Cardiac septum (tissue), 1 donor: ENCODE measurements at regions not wholly inside any gene's neighbourhood (a gene's known extent, or its start where the extent isn't known, plus 50 kb on each side); places are given as distances from the start of the nearest gene placed in this dataset.

ENCODE experiments used
- DNase-seq: peaks from one replicate; pipeline ENCODE4 v3.0.0-alpha.2; 2020; ENCODE audit warnings: low spot score
- intact Hi-C: fragments of 100-400 bp; cut with DNase I; formaldehyde crosslinking; loops from one replicate; pipeline ENCODE4 v1.14.0; 2022
- donor health status: DM: no; HTN: no; CAD: no.

DNA sequence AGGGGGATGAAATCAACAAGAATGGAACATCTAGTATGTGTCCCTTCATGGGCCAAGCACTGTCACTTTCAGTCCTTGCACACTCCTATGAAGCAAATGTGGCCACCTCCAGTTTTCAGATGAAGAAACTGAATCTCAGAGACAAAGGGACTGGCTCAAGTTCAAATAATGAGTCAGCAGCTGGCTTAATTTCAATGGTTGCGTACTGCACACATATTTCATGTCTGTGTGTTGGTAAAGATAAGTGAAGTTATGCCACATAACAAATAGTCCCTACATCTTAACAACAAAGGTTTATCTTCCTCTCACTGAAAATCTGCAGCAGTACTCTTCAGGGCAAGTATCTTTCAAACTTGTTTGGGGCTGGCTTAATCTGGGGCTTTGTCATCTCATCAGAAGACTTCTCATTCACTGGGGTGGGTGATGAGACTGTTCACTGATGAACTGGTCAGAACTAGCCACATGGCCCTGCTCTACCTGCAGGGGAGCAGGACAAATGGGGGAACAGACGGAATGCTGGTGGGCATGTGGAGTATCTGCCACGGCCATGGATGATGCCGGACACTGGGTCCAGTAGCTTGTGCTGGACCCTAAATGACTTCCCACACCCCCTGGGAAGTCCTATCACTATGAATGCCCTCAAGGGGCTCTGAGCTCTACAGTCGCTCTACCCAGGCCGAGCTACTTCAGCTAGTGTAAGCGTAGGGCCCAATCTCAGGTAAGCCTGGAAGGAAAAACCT, 263.2 kb downstream of the CYP26B1 start:
- DNase-seq = peak; percentile 17

DNA sequence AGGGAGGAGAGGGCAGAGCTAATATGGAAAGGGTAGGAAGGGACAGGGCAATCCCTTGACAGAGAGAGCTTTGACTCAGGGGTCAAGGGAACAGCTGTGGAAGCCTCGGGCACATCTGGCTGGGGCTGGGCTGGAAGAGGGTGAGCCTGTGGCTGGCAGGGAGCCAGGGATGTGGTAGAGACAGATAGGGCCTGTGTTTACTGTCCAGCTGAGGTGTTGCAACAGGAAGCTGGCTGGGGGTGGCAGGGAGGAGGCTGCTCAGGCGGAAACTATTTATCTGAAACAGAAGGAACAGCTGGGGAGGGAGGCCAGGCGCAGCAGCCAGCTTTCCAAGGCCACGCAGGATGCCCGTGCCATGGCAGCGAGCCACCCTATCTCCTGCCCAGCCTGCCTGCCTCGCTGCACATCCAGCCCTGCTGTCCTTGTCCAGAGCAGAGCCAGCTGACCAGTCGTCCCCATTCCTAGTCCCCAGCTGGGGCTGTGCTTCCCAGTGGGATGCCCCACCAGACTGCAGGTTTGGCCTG, 264.7 kb downstream of the CYP26B1 start:
- intact Hi-C loops = loop anchor here (2.0 to 5.0 kb wide), 4 partner anchors 51 to 266 kb away; no protein-coding TSS in a partner anchor
- DNase-seq = peak; percentile 91

More for the DNA sequence above, 263.2 kb downstream of the CYP26B1 start:
- intact Hi-C loops = loop anchor here (5.0 kb wide), 3 partner anchors 52 to 267 kb away; no protein-coding TSS in a partner anchor

DNA sequence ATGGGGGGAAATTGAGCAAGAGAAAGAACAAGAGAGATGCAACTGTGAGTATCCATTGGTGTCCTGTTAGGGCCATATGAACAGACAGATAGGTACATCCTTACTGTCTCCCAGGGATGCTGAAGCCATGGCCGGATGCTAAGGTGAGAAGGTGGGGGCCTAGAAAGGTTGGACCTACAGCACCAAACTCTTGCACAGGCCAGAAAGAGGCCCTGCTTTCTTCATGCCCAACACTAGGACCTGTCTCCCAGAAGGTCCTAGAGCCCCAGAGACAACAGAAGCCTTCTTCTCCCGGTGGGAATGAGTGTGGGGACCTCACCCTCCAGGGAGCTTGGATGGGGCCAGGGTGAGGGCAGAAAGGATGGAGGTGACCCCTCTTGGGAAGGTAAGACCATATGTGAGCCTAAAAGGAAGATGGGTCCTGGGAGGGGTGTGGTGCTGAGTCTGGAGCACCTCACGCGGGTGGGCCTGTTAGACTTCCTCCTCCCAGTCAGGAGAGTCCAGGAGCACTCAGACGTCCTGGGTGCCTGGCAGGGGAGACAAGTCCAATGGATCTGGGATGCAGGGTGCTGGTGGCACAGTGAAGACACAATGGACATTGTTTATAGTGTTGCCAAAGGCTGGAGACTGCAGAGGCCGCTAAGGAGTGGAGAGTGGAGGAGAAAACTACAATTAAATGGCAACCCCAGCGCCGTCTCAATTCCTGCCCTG, 265.3 kb downstream of the CYP26B1 start:
- intact Hi-C loops = loop anchor here (2.0 to 5.0 kb wide), 4 partner anchors 50 to 265 kb away; no protein-coding TSS in a partner anchor
- DNase-seq = peak; percentile 71

DNA sequence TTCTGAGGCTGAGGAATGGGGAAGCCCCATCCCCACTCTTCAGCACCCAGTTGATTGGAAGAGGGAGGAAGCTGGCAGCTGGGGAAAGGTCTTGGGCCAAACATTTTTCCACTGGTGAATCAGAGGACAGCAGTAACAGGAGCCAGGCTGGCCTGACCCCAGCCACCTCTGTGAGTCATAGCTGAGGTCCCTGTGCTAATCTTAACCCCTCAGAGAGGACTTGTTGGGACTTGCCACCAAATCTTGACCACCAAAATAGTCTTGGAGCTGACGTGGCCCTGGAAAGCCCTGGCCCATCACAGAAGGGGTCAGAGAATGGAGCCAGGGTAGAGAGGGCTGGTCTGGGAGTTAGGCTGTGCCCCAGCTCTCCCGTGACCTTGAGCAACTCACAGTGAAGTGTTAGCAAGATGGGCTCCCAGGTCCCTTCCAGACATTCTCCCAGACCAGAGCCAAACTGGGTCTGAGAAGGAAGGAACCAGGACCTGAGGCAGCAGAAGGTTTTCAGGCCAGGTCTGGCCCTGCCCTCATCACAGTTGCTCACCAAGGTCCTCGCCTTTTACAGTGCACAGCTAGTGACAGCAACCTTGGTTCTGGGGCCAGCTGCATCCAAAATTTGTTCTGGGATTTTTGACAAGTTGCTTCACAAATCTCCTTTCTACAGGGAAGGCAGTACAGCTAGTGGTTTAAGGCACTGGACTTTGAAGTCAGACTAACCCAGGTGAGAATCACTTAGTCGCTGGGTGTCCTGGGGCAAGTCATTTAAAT, 266.6 kb downstream of the CYP26B1 start:
- intact Hi-C loops = loop anchor here (5.0 kb wide), 3 partner anchors 49 to 264 kb away; no protein-coding TSS in a partner anchor
- DNase-seq = peak; percentile 79

DNA sequence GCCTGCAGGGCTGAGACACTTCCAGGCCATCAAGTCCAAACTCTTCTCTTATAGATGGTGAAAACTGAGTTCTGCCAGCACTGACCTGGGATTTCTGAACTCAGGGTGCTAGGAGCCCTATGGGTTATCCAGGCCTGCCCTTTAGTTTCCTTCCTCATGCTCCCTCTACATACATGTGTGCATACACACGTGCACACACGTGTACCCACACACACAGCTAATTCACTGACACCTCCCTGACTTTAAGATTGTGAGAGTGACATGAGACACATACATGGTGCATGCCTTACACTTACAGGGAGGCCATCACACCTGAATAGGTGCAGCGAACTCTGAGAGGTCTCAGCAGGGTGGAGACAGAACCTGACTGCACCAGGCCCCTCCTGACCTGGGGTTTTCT, 267.4 kb downstream of the CYP26B1 start:
- intact Hi-C loops = loop anchor here (5.0 kb wide), 3 partner anchors 48 to 263 kb away; no protein-coding TSS in a partner anchor
- no peak for DNase-seq

DNA sequence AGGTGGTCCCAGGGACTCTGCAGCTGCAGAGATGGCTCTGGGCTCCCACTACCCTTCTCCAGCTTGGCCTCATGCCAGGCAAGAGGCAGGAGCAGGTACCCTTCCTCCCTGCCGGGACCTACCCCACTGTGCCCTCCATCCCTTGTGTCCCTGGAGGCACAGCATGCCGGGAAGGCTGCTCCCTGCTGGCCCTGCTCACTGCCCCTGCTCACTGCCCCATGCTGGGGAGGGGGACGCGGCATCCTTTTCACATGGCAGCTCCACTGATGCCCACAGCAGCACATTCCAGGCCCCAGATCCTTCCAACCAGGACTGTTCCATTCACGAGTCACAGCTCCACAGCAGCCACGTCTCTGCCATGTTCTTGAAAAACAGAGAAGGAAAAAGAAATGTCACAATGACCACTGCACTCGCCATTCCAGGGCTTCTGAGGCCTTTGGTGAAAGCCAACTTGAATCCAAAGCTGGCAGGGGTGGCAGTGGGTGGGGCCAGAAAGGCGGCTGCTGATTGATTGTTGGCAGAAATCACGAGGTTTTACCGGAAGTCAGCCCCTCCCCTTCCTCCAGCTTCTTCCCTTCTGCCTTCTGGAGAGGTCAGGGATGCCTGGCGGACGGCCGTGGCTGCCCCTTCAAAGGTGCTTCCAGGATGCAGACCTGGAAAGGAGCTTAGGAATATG, 268.0 kb downstream of the CYP26B1 start:
- peak; percentile 55 for DNase-seq
- intact Hi-C loops = loop anchor here (5.0 kb wide), 3 partner anchors 47 to 263 kb away; no protein-coding TSS in a partner anchor

DNA sequence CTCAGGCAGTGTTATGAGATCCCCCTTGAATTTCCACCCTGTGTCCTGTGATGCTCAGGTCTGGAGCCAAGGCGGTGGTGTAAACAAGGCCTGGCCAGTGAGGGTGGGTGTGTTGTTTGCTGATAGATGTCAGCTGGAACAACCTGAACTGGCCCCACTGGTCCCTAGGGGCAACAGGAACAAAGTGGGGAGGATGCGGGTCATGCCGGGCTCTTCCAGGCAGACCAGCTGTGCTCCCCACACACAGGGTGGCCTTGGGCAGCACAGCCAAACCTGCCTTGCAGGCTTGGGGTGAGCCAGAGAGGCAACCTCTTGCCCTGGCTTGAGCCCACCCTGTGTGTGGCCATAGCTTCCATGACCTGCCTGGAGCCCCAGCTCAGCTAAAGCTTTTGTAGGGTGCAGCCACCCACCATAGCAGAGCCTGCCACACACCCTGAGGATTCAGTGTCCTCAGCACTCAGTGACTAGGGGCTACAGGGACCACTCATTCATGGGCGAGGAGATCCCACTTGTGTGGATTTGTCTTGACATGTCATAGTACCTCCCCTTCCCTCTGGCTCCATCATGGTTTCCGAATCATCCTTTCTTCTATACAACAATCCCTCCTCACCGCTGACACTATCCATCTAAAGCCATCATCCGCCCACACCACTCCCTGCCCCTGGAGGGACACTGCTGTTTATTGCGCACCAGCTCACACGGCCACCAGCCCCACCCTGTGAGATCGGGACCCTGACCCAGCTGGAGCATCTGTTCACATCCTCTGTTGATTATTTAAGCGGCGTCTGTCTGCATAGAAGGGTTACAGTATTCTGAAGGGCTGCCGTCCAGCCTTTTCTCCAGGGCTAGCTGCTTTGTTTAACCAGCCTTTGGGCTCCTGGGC, 268.8 kb downstream of the CYP26B1 start:
- intact Hi-C loops = no loop called here
- peak; percentile 46 for DNase-seq

DNA sequence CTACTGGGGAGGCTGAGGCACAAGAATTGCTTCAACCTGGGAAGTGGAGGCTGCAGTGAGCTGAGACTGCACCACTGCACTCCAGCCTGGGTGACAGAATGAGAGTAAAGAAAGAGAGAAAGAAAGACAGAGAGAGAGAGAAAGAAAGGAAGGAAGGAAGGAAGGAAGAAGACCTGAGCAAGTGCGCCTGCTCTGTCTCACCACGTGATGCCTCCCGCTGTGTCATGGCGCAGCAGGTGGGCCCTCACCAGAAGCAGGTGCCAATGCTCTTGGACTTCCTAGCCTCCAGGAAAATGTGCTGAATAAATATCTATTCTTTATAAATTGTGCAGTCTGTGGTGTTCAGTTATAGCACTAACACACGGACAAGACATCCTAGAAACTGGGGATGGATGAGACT, 270.0 kb downstream of the CYP26B1 start:
- intact Hi-C loops = no loop called here
- DNase-seq = peak; percentile 33

DNA sequence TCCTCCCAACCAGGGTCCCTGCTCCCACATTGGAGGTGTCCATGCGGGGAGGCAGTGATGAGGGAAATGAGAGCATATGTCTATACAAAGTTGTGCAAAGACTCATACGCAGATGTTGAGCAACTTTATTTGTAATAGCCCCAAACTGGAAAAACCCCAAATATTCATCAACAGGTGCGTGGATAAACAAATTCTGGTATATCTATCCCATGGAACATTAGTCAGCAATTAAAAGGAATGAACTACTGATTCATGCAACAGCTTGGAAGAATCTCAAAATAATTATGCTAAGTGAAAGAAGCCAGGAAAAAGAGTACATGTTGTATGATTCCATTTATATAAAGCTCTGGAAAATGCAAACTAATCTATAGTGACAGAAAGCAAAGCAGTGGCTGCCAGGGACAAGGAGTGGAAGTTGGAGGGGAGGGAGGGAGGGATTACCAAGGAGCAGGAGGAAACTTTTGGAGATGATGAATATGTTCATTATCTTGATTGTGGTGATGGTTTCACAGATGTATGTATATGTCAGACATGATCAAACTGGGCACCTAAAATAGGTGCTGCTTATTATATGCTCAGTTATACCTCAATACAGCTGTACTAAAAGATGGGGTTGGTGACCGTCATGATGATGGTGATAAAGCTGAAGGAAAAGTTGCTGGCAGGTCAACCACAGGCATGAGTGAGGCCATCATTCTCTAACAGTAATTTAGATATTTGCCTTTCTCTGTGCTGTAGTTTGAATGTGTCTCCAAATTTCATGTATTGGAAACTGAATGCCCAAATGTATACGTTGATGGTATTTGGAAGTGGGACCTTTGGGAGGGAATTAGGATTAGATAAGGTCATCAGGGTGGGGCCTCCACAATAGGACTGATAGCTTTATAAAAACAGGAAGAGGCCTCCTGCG, 270.9 kb downstream of the CYP26B1 start:
- no peak for DNase-seq
- intact Hi-C loops = no loop called here

DNA sequence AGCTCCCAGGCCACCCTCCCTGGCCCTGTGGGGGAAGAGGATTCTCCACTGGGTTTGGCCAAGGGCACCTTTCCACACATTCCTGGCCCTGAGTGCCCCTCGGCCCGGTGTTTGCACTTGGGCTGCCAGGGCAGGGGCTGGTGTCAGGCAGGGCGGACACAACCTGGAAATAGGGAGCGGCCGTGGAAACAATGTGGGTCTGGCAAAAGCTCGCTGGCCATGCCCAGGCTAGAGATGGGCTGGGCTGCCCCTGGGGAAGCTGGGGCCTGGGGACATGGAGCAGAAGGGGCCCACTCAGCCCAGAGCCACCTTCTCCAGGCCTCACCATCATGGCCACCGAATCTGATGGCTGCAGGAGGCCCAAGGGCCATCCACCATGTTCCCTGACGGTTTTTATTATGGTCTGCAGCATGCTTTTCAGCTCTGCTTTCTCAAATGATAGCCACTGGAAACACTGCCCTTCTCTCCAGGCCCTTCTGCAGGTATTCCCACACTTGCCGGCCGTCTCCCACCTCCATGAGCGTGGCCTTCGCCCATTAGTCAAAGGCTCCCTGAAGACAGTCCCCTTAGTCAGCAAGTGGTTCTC, 275.1 kb downstream of the CYP26B1 start:
- DNase-seq = peak; percentile 68
- intact Hi-C loops = no loop called here

DNA sequence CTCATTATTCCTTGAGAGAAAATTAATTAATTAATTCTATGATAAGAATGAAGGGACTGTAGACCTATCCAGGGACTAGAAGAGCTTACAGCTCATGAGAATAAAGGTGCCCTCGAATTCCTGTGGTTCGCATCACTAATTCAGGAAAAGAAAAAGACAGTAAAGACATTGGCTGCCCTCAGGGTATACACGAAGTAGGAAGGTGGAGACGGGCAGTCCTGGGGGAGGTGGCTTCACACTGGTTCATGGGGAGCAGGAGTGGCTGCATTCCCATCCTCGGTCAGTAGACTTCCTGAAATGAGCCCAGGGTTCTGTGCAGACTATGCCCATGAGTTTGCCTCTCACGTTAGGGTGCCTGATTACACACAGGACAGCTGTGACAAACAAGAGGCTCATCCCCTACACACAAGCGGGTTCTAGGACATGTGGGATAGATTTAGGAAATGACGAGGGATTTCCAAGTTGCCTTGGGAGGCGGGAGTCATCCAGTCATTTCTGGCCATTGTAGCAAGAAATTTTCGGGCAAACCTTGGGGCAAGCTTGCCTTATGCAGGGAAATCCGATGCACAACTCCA, 282.2 kb downstream of the CYP26B1 start:
- DNase-seq = no peak
- intact Hi-C loops = no loop called here

DNA sequence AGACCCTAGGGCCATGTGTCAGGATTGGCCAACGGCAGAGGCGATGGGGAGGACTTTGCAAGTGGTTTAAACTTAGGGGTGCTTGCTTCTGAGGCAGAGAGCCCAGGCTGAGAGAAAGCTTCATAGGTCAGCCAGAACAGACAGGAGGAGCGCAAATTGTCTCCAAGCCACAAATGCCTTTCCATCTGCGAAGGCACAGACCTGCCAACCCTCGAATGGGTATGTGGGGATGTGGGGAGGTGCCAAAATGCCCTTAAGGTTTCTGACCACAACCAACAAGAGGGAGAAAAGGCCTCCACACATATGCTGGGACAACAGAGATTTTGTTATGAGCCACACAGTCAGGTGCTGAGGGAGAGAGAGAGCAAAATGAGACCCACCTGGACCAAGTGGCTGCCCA, 283.6 kb downstream of the CYP26B1 start:
- intact Hi-C loops = no loop called here
- peak; percentile 29 for DNase-seq

DNA sequence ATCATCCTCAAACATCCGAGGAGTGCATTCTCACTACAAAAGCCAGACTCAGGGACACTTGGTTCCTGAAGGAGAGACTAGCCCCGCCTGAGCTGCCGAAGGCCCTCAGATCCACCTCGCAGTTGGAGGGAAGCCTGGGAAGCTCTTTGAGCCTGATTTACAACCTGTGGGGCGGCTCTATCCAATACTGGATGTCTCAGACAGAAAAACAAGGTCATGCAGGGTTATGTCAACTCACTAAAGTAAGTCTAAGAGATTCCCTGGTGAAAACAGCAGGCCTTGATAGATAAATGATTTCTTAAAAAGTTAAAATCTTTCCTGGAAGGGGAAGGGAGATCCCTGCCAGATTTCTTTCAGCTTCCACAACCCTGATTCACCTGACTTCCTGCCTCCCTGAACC, 284.3 kb downstream of the CYP26B1 start:
- intact Hi-C loops = no loop called here
- DNase-seq = no peak

DNA sequence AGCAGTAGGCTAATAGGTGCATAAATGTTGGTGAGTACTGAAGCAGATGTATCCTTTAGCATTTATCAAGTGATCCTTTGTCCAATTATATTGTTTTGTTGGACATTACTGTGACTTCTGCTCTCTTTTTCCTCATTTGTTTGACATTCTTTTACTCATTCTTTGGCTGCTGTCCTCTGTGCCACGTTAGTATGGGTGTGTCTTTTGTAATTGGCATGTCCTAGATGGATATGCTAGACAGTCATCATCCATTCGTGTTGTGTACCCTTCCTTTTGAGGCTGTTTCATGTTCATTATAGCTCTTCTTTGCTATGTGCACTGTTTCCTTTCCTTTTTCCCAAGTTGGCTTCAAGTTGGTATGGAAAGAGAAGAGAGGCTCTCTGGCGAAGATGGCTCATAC, 284.7 kb downstream of the CYP26B1 start:
- DNase-seq = no peak
- intact Hi-C loops = no loop called here

DNA sequence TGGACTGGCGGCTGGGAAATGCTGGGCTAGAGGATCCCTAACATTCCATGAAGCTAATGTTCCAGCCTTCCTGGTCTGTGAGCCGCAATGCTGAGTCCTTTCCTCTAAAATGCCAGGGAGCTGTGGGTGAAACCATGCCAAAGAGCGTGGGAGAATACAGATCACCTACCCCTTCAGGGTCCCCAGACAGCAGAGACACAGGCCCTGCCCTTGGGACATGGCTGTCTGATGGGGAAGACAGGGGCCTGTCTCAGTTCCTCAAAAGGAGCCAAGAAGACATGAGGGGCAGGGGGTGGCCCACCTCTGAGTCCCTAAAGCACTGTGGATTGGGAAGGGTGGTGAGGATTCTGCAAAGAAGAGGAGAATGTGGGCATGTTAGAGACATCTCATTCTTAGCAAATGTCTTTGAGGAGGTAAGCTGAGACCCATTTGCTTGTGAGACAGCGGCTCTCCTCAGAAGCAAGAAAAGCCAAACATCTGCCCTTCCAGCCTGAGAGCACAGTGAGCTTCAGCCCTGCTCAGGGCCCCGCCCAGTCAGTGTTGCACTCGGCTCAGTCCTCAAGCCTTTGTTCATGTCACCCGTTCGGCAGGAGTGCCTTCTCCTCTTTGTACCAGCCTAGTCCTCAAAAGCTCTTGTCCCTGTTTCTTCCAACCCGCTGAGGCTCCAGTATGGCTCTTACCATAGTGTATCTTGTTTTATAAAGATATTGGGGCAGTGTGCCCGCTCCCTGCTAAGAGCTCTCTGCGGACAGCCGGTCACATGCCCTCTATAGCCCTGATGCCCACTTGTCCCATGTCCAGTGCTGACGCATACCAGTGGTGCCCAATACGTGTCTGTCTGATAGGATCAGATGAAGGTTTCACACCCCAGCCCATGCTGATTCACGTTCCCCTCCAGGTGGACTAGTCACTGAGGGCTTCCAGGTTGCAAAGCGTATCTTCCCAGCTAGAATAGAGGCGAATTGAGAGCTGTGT, 286.2 kb downstream of the CYP26B1 start:
- DNase-seq = peak; percentile 64
- intact Hi-C loops = no loop called here
